HCT116 (cell line): ENCODE measurements at regions not wholly inside any gene's neighbourhood (a gene's known extent, or its start where the extent isn't known, plus 50 kb on each side); places are given as distances from the start of the nearest gene placed in this dataset.

Experiments
- ATAC-seq: fragments of 200-7000 bp; cut with Tn5 transposase; 2 replicates; pipeline ENCODE4 v1.9.1; 2020; ENCODE audit warnings: mild to moderate bottlenecking, moderate library complexity
- BruUV-seq: library from RNA; stranded (reverse); fragments of 400-500 nt; replicated peaks from 2 replicates; lab custom pipeline; 2021; lab: Mats Ljungman, UMichigan
- CTCF ChIA-PET: fragments of 300-600 bp; sonication (Branson Sonifier 250); formaldehyde crosslinking; loops from one replicate; lab custom pipeline; 2021; ENCODE audit warnings: antibody characterized with exemption; lab: Charles Lee
- POLR2A ChIA-PET: fragments of 300-600, 350-600 bp; sonication (Branson Sonifier 250); formaldehyde crosslinking; loops from one replicate; lab custom pipeline; 2021; ENCODE audit warnings: antibody characterized with exemption; lab: Charles Lee
- RAD21 ChIA-PET, 2 experiments: fragments of 300-600 bp; sonication (Branson Sonifier 250); formaldehyde crosslinking; loops; one replicate each; lab custom pipeline; 2023; ENCODE audit warnings: low total read pairs in 2 of 2; ENCODE audit not compliant: uncharacterized antibody in 2 of 2, unreplicated experiment in 2 of 2, low non-redundant PET in 1 of 2; lab: Charles Lee
- DNase-seq: peaks from one replicate; pipeline ENCODE4 v3.0.0-alpha.2; 2010; ENCODE audit warnings: low read depth, low spot score
- H2AFZ ChIP-seq: fragments of 200-600 bp; shearing (Covaris generic), sonication (generic); 2 replicates; pipeline ENCODE4 v1.6.1; 2017; ENCODE audit warnings: low read depth, mixed run types, mixed read lengths, antibody characterized with exemption, low read length; ENCODE audit not compliant: poor library complexity, severe bottlenecking
- H3K27ac ChIP-seq: 2 replicates; pipeline ENCODE4 v1.5.1; 2012; ENCODE audit warnings: low read depth, low read length
- H3K27me3 ChIP-seq: fragments of 200-600 bp; sonication (generic); 2 replicates; pipeline ENCODE4 v1.6.1; 2016; ENCODE audit warnings: mixed run types, low read length, mixed read lengths; ENCODE audit not compliant: insufficient read depth
- H3K36me3 ChIP-seq, 2 experiments: fragments of 200-500 bp in 1 of 2; fragments of 200-600 bp in 1 of 2; sonication (Bioruptor generic) in 1 of 2; sonication (generic) in 1 of 2; 2 replicates each; pipeline versions ENCODE4 v1.5.1 to v1.6.1; 2014 to 2016; ENCODE audit warnings: low read length in 2 of 2, inconsistent platforms in 1 of 2, mixed read lengths in 1 of 2, mixed run types in 1 of 2; ENCODE audit not compliant: insufficient read depth in 2 of 2, control insufficient read depth in 1 of 2
- H3K4me1 ChIP-seq, 2 experiments: fragments of 200-600 bp in 1 of 2; sonication (generic) in 1 of 2; 2 replicates each; pipeline versions ENCODE4 v1.5.1 to v1.6.1; 2012 to 2017; ENCODE audit warnings: low read length in 2 of 2, inconsistent platforms in 1 of 2, mild to moderate bottlenecking in 1 of 2, mixed read lengths in 1 of 2, mixed run types in 1 of 2, moderate library complexity in 1 of 2; ENCODE audit not compliant: insufficient read depth in 2 of 2, control insufficient read depth in 1 of 2
- H3K4me2 ChIP-seq: fragments of 200-600 bp; sonication (generic); 2 replicates; pipeline ENCODE4 v1.6.1; 2017; ENCODE audit warnings: mixed run types, low read length, mixed read lengths
- H3K4me3 ChIP-seq, 2 experiments: fragments of 200-600 bp in 1 of 2; sonication (generic) in 1 of 2; replicated peaks in 1 of 2; 2 replicates each; pipeline ENCODE4 v1.5.1; 2011 to 2016; ENCODE audit warnings: low read length in 2 of 2, control low read depth in 1 of 2, low read depth in 1 of 2, mild to moderate bottlenecking in 1 of 2, mixed read lengths in 1 of 2, mixed run types in 1 of 2
- H3K79me2 ChIP-seq: fragments of 200-600 bp; sonication (generic); 2 replicates; pipeline ENCODE4 v1.6.1; 2017; ENCODE audit warnings: mild to moderate bottlenecking, mixed run types, low read length, moderate library complexity, mixed read lengths; ENCODE audit not compliant: insufficient read depth
- H3K9ac ChIP-seq: fragments of 200-600 bp; sonication (generic); 2 replicates; pipeline ENCODE4 v1.6.1; 2016; ENCODE audit warnings: low read length, mixed read lengths
- H3K9me2 ChIP-seq: fragments of 200-600 bp; sonication (generic), shearing (Covaris generic); 2 replicates; pipeline ENCODE4 v1.6.1; 2017; ENCODE audit warnings: mixed run types, mild to moderate bottlenecking, moderate library complexity; ENCODE audit not compliant: insufficient read depth
- H3K9me3 ChIP-seq, 2 experiments: fragments of 200-500 bp in 1 of 2; fragments of 200-600 bp in 1 of 2; sonication (Bioruptor generic) in 1 of 2; sonication (generic) in 1 of 2; 2 replicates each; pipeline ENCODE4 v1.6.1; 2014 to 2017; ENCODE audit warnings: low read length in 2 of 2, mixed read lengths in 2 of 2, inconsistent platforms in 1 of 2, low read depth in 1 of 2, mild to moderate bottlenecking in 1 of 2, mixed run types in 1 of 2, moderate library complexity in 1 of 2; ENCODE audit not compliant: control insufficient read depth in 1 of 2, insufficient read depth in 1 of 2
- H4K20me1 ChIP-seq: fragments of 200-600 bp; sonication (generic), shearing (Covaris generic); 2 replicates; pipeline ENCODE4 v1.6.1; 2017; ENCODE audit warnings: mixed run types, mild to moderate bottlenecking, moderate library complexity; ENCODE audit not compliant: insufficient read depth
- ATF3 ChIP-seq: IDR thresholded peaks from 2 replicates; pipeline ENCODE4 v1.6.1; 2012
- CBX3 ChIP-seq: IDR thresholded peaks from 2 replicates; pipeline ENCODE4 v1.6.1; 2012; ENCODE audit warnings: low read depth
- CEBPB ChIP-seq: IDR thresholded peaks from 2 replicates; pipeline ENCODE4 v1.6.1; 2012; ENCODE audit warnings: low read depth
- EGR1 ChIP-seq: IDR thresholded peaks from 2 replicates; pipeline ENCODE4 v1.6.1; 2012; ENCODE audit warnings: low read depth
- ELF1 ChIP-seq: IDR thresholded peaks from 2 replicates; pipeline ENCODE4 v1.6.1; 2012; ENCODE audit warnings: low read depth, borderline replicate concordance
- EZH2 ChIP-seq: fragments of 200-600 bp; sonication (generic); IDR thresholded peaks from 2 replicates; pipeline ENCODE4 v1.6.1; 2017; ENCODE audit warnings: antibody characterized with exemption, mixed run types
- EZH2phosphoT487 ChIP-seq: fragments of 200-600 bp; IDR thresholded peaks from 2 replicates; pipeline ENCODE4 v1.6.1; 2018; ENCODE audit warnings: antibody characterized with exemption, borderline replicate concordance
- FOSL1 ChIP-seq: IDR thresholded peaks from 2 replicates; pipeline ENCODE4 v1.6.1; 2012; ENCODE audit warnings: low read depth
- MAX ChIP-seq: IDR thresholded peaks from 2 replicates; pipeline ENCODE4 v1.6.1; 2012
- POLR2A ChIP-seq: IDR thresholded peaks from 2 replicates; pipeline ENCODE4 v1.7.0; 2011; ENCODE audit warnings: borderline replicate concordance; ENCODE audit not compliant: insufficient read depth, insufficient read length; ENCODE audit errors: extremely low read depth
- POLR2AphosphoS5 ChIP-seq: IDR thresholded peaks from 2 replicates; pipeline ENCODE4 v1.6.1; 2011; ENCODE audit warnings: mild to moderate bottlenecking, low read depth, low read length, moderate library complexity
- SIN3A ChIP-seq: IDR thresholded peaks from 2 replicates; pipeline ENCODE4 v1.6.1; 2012; ENCODE audit warnings: low read depth
- SRF ChIP-seq: IDR thresholded peaks from 2 replicates; pipeline ENCODE4 v1.6.1; 2012; ENCODE audit warnings: low read depth
- TCF7L2 ChIP-seq: IDR thresholded peaks from 2 replicates; pipeline ENCODE4 v1.7.0; 2011; ENCODE audit warnings: borderline replicate concordance, inconsistent platforms; ENCODE audit not compliant: insufficient read depth, insufficient read length; ENCODE audit errors: extremely low read depth
- YY1 ChIP-seq: IDR thresholded peaks from 2 replicates; pipeline ENCODE4 v1.6.1; 2011; ENCODE audit warnings: low read length, low read depth, moderate library complexity, mild to moderate bottlenecking; ENCODE audit not compliant: insufficient replicate concordance; ENCODE audit errors: extremely low read depth
- ZNF274 ChIP-seq: fragments of 200-500 bp; sonication (Bioruptor generic); IDR thresholded peaks from 2 replicates; pipeline ENCODE4 v1.6.1; 2014; ENCODE audit warnings: mild to moderate bottlenecking, low read depth, low read length, inconsistent platforms
- intact Hi-C: fragments of 100-400 bp; cut with micrococcal nuclease; formaldehyde crosslinking; loops from 2 replicates; pipeline ENCODE4 v1.10.0; 2022

GRCh38 chr1:88454781-88455180 lies 229.3 kb upstream of the PKN2 start:
- H2AFZ ChIP-seq, result no peak overlapping the region
- RAD21 ChIA-PET, result no interaction called here
- no peak overlapping the region for H3K27ac ChIP-seq
- TF ChIP-seq EGR1, result no peak
- TF ChIP-seq POLR2A, result no peak
- no peak for TF ChIP-seq SRF
- TF ChIP-seq CBX3, result no peak
- TF ChIP-seq EZH2phosphoT487, result no peak
- TF ChIP-seq ZNF274, result no peak
- TF ChIP-seq EZH2, result no peak
- TF ChIP-seq FOSL1, result no peak
- TF ChIP-seq MAX, result no peak
- no peak for TF ChIP-seq POLR2AphosphoS5
- no peak for TF ChIP-seq ELF1
- no peak for TF ChIP-seq SIN3A
- TF ChIP-seq TCF7L2, result no peak
- no peak for TF ChIP-seq YY1
- TF ChIP-seq ATF3, result no peak
- no peak for TF ChIP-seq CEBPB
- CTCF ChIA-PET, result no interaction called here
- no TSS peak for BruUV-seq
- H3K4me3 ChIP-seq, result no peak overlapping the region
- H3K9me3 ChIP-seq, result no peaks in the 10 kb centered on the region
- no peak for DNase-seq
- H4K20me1 ChIP-seq, result no peaks in the 10 kb centered on the region
- H3K4me1 ChIP-seq, result no peaks in the 10 kb centered on the region
- no peaks in the 10 kb centered on the region for H3K79me2 ChIP-seq
- no peak overlapping the region for H3K4me2 ChIP-seq
- no peaks in the 10 kb centered on the region for H3K27me3 ChIP-seq
- no peak for ATAC-seq
- H3K9me2 ChIP-seq, result no peaks in the 10 kb centered on the region
- no peaks in the 10 kb centered on the region for H3K36me3 ChIP-seq
- no peak overlapping the region for H3K9ac ChIP-seq
- intact Hi-C loops, result no loop called here
- POLR2A ChIA-PET, result no interaction called here
